Hematopoietic multipotent progenitor cell treated with erythropoietin and hydrocortisone succinate and interleukin-3 and kit ligand, for 6 days (in vitro differentiated cells): ENCODE measurements at regions not wholly inside any gene's neighbourhood (a gene's known extent, or its start where the extent isn't known, plus 50 kb on each side); places are given as distances from the start of the nearest gene placed in this dataset.
"Not testable (repeated sequence)": the region's sequence is repeated elsewhere in the genome, so short reads cannot be mapped to it uniquely, and the experiment has no call there.

Experiments used
- DNase-seq: peaks from one replicate; pipeline ENCODE4 v3.0.0-alpha.2; 2015

DNA sequence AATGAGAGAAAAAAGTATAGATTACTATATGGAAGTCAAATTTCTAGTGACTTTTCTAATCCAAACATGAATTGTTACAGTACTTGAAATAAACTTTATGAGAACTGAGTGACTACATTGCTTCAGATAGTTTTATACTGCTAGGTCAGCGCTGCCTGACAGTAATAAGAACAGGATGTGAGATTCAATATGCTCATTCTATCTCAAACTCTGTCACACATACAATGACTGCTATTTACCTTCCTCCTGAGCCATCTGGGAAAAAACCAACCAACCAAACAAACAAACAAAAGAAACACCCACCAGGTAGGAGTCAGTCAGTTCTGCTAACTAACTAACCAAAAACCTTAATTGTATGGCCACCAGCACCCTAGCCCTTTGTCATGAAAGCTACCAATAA lies 89.0 kb upstream of the NOTCH2NLA start:
- DNase-seq: not testable (repeated sequence)

- not testable (repeated sequence) for DNase-seq
Observed at GRCh38 chr1:146314449-146315246, 85.8 kb upstream of the NOTCH2NLA start.

GRCh38 chr1:146310579-146310978 lies 81.8 kb upstream of the NOTCH2NLA start:
- DNase-seq: not testable (repeated sequence)

DNA sequence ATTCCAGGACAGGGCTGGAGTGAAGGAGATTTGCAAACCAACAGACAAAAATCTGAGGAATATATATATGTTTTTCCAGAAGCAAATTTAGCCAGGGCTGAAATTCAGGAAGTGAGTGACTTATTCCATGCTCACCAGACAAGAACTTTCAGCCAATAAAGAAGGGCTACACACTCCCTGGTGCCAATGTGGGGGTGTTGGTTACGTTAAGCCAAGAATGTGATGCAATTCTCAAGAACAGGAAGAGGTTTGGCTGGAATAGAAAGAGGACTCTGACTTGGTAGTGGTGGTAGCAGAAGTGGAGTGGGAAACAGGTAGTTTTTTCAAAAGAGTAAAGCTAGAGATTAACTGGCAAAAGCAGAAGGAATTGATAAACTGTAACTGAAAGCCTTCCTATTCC lies 80.6 kb upstream of the NOTCH2NLA start:
- not testable (repeated sequence) for DNase-seq

DNA sequence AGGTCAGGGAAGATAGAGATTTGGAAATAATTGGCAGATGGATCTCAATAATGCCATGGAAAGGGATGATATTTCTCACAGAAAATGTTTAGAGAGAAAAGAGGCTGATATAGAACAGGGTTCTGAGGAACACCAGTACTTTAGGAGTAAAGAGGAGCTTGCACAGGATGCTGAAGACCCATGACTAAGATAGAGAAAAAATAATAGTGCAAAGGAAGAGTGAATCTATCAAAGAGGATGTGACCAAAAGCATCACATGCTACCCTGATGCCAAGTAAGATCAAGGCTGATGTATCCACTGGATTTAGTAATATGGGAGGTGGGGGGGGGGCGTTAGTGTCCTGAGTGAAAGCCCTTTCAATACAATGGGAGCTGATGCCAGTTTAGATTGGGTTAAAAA lies 80.1 kb upstream of the NOTCH2NLA start:
- DNase-seq: not testable (repeated sequence)

GRCh38 chr1:146308152-146308551 lies 79.3 kb upstream of the NOTCH2NLA start:
- not testable (repeated sequence) for DNase-seq

DNA sequence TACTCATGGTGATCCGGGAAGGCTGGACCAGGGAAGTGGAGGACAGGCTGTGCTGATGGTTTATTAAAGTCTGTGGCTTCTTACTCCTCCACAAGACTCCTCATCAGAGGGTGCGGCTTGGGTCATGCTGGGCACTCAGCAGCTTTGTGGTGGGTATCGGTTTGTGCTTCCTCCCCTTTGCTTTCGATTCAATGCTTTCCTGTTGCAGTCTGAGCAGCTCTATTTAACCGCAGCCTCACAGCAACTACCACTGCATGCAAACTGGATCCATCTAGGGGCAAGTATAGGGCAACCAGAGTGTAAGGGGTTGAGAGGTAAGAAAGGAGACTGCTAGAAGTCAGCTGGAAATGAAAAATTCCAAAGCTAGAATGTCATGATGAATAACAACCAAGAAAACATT lies 78.8 kb upstream of the NOTCH2NLA start:
- DNase-seq: not testable (repeated sequence)

DNA sequence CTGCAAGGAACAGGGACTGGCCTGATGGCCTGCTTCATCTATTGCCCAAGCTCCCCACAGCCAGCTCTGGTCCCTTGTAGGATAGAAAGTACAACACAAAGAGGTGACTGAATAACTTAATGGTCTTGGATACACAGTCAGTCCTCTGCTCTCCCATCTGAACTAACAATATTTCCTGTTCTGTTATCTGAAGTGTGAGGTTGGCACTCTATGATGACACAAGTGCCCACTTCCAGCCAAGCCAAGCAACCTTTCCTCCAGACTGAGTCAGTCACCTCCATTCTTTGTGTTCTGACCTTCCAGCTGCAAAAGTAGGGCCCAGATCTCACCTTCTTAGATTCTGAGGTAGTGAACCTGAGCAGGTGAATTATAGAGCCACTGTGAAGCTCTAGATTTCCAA lies 77.8 kb upstream of the NOTCH2NLA start:
- DNase-seq: not testable (repeated sequence)

DNA sequence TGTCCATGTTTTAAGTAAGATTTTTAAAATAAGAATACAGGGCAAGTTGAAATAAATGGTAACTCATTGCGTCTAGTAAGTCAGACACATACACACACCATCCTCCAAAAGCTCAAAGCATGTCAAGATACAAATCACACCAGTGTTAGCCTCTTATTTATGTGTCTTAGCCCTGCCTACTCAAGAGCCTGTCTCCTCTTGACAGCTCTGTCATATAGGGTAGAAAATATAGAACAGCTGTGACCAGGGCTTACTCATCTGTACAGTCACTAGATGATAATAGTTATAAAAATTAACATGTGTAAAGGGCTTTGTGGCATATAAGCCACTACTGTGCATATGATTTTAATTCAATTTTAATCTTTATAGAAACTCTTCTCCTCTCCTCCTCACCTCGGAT lies 76.6 kb upstream of the NOTCH2NLA start:
- DNase-seq: not testable (repeated sequence)

DNA sequence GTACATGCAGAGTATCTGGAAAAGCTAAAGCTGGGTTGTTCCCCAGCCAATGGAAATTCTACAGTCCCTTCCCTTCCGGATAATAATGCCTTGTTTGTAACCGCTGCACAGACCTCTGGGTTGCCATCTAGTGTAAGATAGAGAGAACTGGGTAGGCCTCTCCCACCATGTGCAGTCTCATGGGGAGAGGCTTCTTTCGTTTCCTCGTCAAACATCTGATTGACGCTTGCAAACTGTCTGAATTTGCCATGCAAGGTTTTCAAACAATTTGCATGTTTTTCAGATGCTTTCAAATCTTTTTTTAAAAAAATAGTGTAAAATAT lies 69.7 kb upstream of the NOTCH2NLA start:
- DNase-seq: not testable (repeated sequence)

DNA sequence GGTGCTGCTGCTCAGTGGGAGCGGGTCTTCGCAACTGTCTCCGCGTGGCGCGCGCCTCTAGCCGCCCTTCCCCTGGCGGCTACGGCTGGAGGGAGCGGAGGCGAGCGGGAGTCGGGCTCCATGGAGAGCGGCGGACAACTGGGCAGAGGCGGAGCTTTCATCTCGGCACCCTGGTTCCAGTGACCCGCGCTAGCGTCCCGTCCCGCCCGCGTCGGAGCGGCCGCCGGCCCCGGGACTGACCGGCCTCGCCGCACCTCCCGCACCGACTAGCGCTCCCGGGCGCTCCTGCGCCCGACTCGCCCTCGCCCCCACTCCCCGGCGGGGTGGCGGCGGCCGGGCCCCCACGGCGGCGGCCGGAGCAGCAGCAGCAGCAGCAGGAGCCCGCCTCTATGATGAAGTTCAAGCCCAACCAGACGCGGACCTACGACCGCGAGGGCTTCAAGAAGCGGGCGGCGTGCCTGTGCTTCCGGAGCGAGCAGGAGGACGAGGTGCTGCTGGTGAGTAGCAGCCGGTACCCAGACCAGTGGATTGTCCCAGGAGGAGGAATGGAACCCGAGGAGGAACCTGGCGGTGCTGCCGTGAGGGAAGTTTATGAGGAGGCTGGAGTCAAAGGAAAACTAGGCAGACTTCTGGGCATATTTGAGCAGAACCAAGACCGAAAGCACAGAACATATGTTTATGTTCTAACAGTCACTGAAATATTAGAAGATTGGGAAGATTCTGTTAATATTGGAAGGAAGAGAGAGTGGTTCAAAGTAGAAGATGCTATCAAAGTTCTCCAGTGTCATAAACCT lies 69.2 kb upstream of the NOTCH2NLA start:
- DNase-seq: not testable (repeated sequence)

- DNase-seq: not testable (repeated sequence)
Observed at GRCh38 chr1:146292940-146293936, 64.4 kb upstream of the NOTCH2NLA start.

DNA sequence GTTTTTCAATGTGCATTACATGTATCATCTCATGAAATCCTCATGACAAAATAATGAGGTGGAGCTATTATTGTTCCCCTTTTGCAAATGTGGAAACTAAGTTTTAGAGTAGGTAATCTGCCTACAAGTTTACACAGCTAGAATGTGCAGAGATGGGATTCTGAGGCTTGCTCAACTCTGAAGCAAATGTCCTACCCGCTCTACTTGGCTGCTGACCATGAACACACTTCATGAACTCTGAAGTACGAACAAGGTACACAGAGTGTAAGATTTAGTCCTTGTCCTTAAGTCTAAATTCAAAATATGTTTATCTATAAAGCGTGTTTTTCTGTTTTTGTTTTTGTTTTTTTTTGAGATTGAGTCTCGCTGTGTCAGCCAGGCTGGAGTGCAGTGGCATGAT lies 63.6 kb upstream of the NOTCH2NLA start:
- not testable (repeated sequence) for DNase-seq

GRCh38 chr1:146287881-146288280 lies 59.1 kb upstream of the NOTCH2NLA start:
- DNase-seq: not testable (repeated sequence)

GRCh38 chr1:146284760-146285159 lies 55.9 kb upstream of the NOTCH2NLA start:
- not testable (repeated sequence) for DNase-seq

DNA sequence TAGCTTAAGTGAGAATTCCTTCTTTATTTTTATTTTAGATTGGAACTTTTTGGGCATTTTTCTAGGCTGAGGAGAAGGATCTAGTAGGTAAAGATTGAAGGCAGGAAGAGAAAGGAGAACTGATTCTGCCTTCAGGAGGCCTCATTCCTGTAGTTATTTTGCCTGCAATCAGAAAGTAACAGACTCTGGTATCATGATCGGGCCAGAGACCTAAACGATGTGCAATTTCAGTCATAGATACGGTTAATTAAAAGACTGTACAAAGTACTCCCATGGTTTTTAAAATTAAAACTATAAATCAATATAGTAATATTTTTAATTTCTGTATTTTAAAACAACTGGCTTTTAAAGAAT lies 54.7 kb upstream of the NOTCH2NLA start:
- DNase-seq: not testable (repeated sequence)

DNA sequence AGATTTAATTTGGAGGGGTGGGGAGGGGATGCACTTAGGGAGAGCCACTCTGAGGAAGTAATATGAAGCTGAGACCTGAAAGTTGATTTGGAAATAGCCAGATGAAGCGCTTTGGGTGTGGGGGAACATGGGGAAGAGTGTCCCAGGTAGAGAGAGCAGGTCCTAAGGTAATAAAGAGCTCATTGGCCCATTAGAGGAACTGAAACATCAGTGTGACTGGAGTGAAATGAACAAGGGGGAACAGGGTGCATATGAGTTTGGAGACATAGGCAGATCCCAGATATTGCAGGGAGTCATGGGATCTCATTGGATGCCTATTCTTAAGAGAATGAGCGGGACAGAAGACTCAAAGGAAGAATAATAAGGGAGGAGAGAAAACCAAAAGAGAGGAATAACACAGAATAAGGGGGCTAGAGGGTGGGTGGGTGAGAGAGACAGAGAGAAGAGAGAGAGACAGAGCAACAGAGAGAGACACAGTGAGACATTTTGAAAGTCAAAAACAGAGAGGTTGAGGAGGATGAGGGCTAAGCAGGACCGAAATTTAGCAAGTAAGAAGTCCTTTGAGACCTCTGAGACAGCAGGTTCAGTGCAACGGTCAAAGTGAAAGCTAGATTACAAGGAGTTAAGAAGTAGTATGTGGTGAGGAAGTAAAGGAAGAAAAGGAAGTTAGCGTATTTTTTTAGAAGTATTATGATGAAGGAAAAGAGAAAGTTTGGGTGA lies 54.1 kb upstream of the NOTCH2NLA start:
- not testable (repeated sequence) for DNase-seq

GRCh38 chr1:146281522-146281921 lies 52.7 kb upstream of the NOTCH2NLA start:
- DNase-seq: not testable (repeated sequence)

- not testable (repeated sequence) for DNase-seq
Observed at GRCh38 chr1:146278758-146279157, 49.9 kb upstream of the NOTCH2NLA start.
